Sigmoid colon (tissue), 6 donors: ENCODE measurements at regions not wholly inside any gene's neighbourhood (a gene's known extent, or its start where the extent isn't known, plus 50 kb on each side); places are given as distances from the start of the nearest gene placed in this dataset.

Source experiments
- DNase-seq: peaks from one replicate; pipeline ENCODE4 v3.0.0-alpha.2; 2019
- H3K27ac ChIP-seq, 4 donors: fragments of 200-600 bp; sonication (generic); one replicate each; pipeline ENCODE4 v1.5.1; 2016 to 2019; ENCODE audit warnings: mild to moderate bottlenecking in 1 of 4
- H3K27me3 ChIP-seq, 3 donors: fragments of 200-600 bp; sonication (generic); one replicate each; pipeline ENCODE4 v1.5.1; 2019; ENCODE audit warnings: mild to moderate bottlenecking in 1 of 3
- H3K36me3 ChIP-seq, 4 donors: fragments of 200-600 bp; sonication (generic); one replicate each; pipeline ENCODE4 v1.5.1; 2016 to 2019
- H3K4me1 ChIP-seq, 4 donors: fragments of 200-600 bp; sonication (generic); one replicate each; pipeline ENCODE4 v1.5.1; 2017 to 2019
- H3K4me3 ChIP-seq, 4 donors: fragments of 200-600 bp; sonication (generic); one replicate each; pipeline ENCODE4 v1.5.1; 2017 to 2019; ENCODE audit warnings: mild to moderate bottlenecking in 2 of 4, moderate library complexity in 1 of 4
- H3K9me3 ChIP-seq, 4 donors: fragments of 200-600 bp in 3 of 4; sonication (generic) in 3 of 4; one replicate each; pipeline versions ENCODE4 v1.5.1 to v1.6.1; 2013 to 2019
- CTCF ChIP-seq, 4 experiments: fragments of 450-650 bp in 3 of 4; fragments of 200-600 bp in 1 of 4; IDR thresholded peaks; one replicate each; pipeline ENCODE4 v1.5.1; 2016 to 2019; ENCODE audit warnings: antibody characterized with exemption in 4 of 4, mild to moderate bottlenecking in 3 of 4, moderate library complexity in 2 of 4
- EP300 ChIP-seq, 4 donors: sonication (generic); formaldehyde crosslinking; IDR thresholded peaks; one replicate each; pipeline ENCODE4 v1.6.1; 2017; ENCODE audit warnings: antibody characterized with exemption in 4 of 4
- POLR2A ChIP-seq, 2 donors: fragments of 450-650 bp; IDR thresholded peaks; one replicate each; pipeline ENCODE4 v1.6.1; 2016; ENCODE audit warnings: antibody characterized with exemption in 2 of 2, mild to moderate bottlenecking in 2 of 2, moderate library complexity in 2 of 2
- POLR2AphosphoS5 ChIP-seq, 4 donors: sonication (generic); formaldehyde crosslinking; IDR thresholded peaks; one replicate each; pipeline ENCODE4 v1.6.1; 2017; ENCODE audit warnings: antibody characterized with exemption in 4 of 4
- WGBS, 2 donors: extraction: QIAGEN DNeasy Blood & Tissue Kit; methylation state at CpG; one replicate each; pipeline ENCODE4 v1.1.7; 2013; 5-methylcytosine and 5-hydroxymethylcytosine counted together
- intact Hi-C: fragments of 100-400 bp; cut with DNase I; formaldehyde crosslinking; loops from one replicate; pipeline ENCODE4 v1.15.1; 2023
- donor health status: healthy with polysubstance abuse.
- donor health status: healthy.

- WGBS, 2 donors: 90 to 93% methylated on average over 3 of the region's 3 CpGs
These were observed 102.5 kb upstream of the ST8SIA3 start for GRCh38 chr18:57249883-57250282.

GRCh38 chr18:57251747-57252146, 100.6 kb upstream of the ST8SIA3 start:
- H3K4me3 ChIP-seq: no peak overlapping the region
- no peak for TF ChIP-seq POLR2AphosphoS5 (IDR thresholded peaks at IDR 0.05)
- no peak for TF ChIP-seq CTCF (IDR thresholded peaks at IDR 0.05)
- no peak for TF ChIP-seq POLR2A (IDR thresholded peaks at IDR 0.05)
- TF ChIP-seq EP300 (IDR thresholded peaks at IDR 0.05): no peak
- H3K4me1 ChIP-seq: no peaks in the 10 kb centered on the region
- no peaks in the 10 kb centered on the region for H3K9me3 ChIP-seq
- no peak overlapping the region for H3K27ac ChIP-seq
- intact Hi-C loops: no loop called here
- H3K36me3 ChIP-seq: no peaks in the 10 kb centered on the region
- no peaks in the 10 kb centered on the region for H3K27me3 ChIP-seq
- 98 to 100% methylated on average over 3 of the region's 3 CpGs for WGBS, 2 donors
- no peak for DNase-seq

More at GRCh38 chr18:57249883-57250282, 102.5 kb upstream of the ST8SIA3 start:
- Histone ChIP-seq H3K36me3 (no peaks in the 10 kb centered on the region), H3K27ac (no peak overlapping the region), H3K27me3 (no peaks in the 10 kb centered on the region), H3K4me3 (no peak overlapping the region), H3K4me1 (no peaks in the 10 kb centered on the region), H3K9me3 (no peaks in the 10 kb centered on the region)
- no peak for DNase-seq
- intact Hi-C loops: no loop called here
- TF ChIP-seq CTCF (IDR thresholded peaks at IDR 0.05) (no peak), EP300 (IDR thresholded peaks at IDR 0.05) (no peak), POLR2AphosphoS5 (IDR thresholded peaks at IDR 0.05) (no peak), POLR2A (IDR thresholded peaks at IDR 0.05) (no peak)

DNA sequence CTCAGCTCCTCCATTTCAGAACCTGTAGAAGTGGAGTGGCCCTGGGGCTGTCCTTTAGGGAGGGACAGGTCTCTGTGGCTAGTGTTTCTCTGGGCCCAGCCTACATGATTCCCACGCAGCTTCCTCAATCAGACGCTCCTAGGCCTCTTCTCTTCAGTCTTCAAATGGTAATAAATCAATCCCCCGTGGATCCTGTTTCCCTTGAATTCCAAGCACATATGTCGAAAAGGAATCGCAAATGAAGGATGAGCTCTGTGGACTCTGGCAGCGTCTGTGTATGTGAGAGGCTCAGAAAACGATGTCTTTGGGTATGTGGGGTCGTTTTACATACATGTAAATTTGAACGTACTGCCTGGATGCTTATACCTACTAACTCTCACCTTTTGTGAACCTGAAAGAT, 98.5 kb upstream of the ST8SIA3 start:
- 57 to 70% methylated on average over 9 of the region's 9 CpGs for WGBS, 2 donors
- DNase-seq: no peak
- Histone ChIP-seq H3K27ac (no peak overlapping the region), H3K36me3 (no peaks in the 10 kb centered on the region), H3K27me3 (no peaks in the 10 kb centered on the region), H3K4me1 (no peaks in the 10 kb centered on the region), H3K9me3 (no peaks in the 10 kb centered on the region), H3K4me3 (no peak overlapping the region)
- intact Hi-C loops: no loop called here
- TF ChIP-seq CTCF (IDR thresholded peaks at IDR 0.05) (no peak), EP300 (IDR thresholded peaks at IDR 0.05) (no peak), POLR2A (IDR thresholded peaks at IDR 0.05) (no peak), POLR2AphosphoS5 (IDR thresholded peaks at IDR 0.05) (no peak)

GRCh38 chr18:57258131-57258777, 94.1 kb upstream of the ST8SIA3 start:
- no peak overlapping the region for H3K27ac ChIP-seq
- 53 to 73% methylated on average over 6 of the region's 6 CpGs for WGBS, 2 donors
- H3K4me1 ChIP-seq: no peaks in the 10 kb centered on the region
- intact Hi-C loops: no loop called here
- no peaks in the 10 kb centered on the region for H3K27me3 ChIP-seq
- no peaks in the 10 kb centered on the region for H3K36me3 ChIP-seq
- H3K4me3 ChIP-seq: no peak overlapping the region
- TF ChIP-seq POLR2AphosphoS5 (IDR thresholded peaks at IDR 0.05): no peak
- no peak for TF ChIP-seq POLR2A (IDR thresholded peaks at IDR 0.05)
- TF ChIP-seq CTCF (IDR thresholded peaks at IDR 0.05): no peak
- TF ChIP-seq EP300 (IDR thresholded peaks at IDR 0.05): no peak
- H3K9me3 ChIP-seq: no peaks in the 10 kb centered on the region
- no peak for DNase-seq

- no peak overlapping the region for H3K4me3 ChIP-seq
- H3K27ac ChIP-seq: no peak overlapping the region
- DNase-seq: no peak
- H3K9me3 ChIP-seq: no peaks in the 10 kb centered on the region
- 63 to 64% methylated on average over 4 of the region's 4 CpGs for WGBS, 2 donors
- H3K27me3 ChIP-seq: no peaks in the 10 kb centered on the region
- H3K36me3 ChIP-seq: no peaks in the 10 kb centered on the region
- TF ChIP-seq POLR2A (IDR thresholded peaks at IDR 0.05) (no peak), CTCF (IDR thresholded peaks at IDR 0.05) (no peak), POLR2AphosphoS5 (IDR thresholded peaks at IDR 0.05) (no peak), EP300 (IDR thresholded peaks at IDR 0.05) (no peak)
- H3K4me1 ChIP-seq: no peaks in the 10 kb centered on the region
- intact Hi-C loops: no loop called here
These were observed 84.9 kb upstream of the ST8SIA3 start for GRCh38 chr18:57267368-57267925.
